Breast epithelium (tissue), 4 donors: ENCODE measurements at regions not wholly inside any gene's neighbourhood (a gene's known extent, or its start where the extent isn't known, plus 50 kb on each side); places are given as distances from the start of the nearest gene placed in this dataset.
"Not testable (repeated sequence)": the region's sequence is repeated elsewhere in the genome, so short reads cannot be mapped to it uniquely, and the experiment has no call there.

Experiments used
- DNase-seq, 2 donors: peaks; one replicate each; pipeline ENCODE4 v3.0.0-alpha.2; 2019; ENCODE audit warnings: low spot score in 2 of 2
- H3K27ac ChIP-seq, 2 donors: fragments of 200-600 bp; sonication (generic) in 1 of 2; one replicate each; pipeline ENCODE4 v1.5.1; 2016 to 2019; ENCODE audit warnings: mild to moderate bottlenecking in 1 of 2
- H3K27me3 ChIP-seq, 2 donors: fragments of 200-600 bp; sonication (generic) in 1 of 2; one replicate each; pipeline versions ENCODE4 v1.5.1 to v1.6.0; 2017 to 2019; ENCODE audit warnings: control low read depth in 1 of 2, mild to moderate bottlenecking in 1 of 2
- H3K36me3 ChIP-seq: fragments of 200-600 bp; one replicate; pipeline ENCODE4 v1.5.1; 2019
- H3K4me1 ChIP-seq, 2 donors: fragments of 200-600 bp; sonication (generic); one replicate each; pipeline ENCODE4 v1.5.1; 2016 to 2019; ENCODE audit warnings: control low read depth in 1 of 2
- H3K4me3 ChIP-seq, 3 donors: fragments of 200-600 bp; sonication (generic); 1 replicate in 2 of 3; 2 replicates in 1 of 3; pipeline ENCODE4 v1.5.1; 2016 to 2019; ENCODE audit warnings: mild to moderate bottlenecking in 3 of 3, moderate library complexity in 2 of 3
- H3K9me3 ChIP-seq, 2 donors: fragments of 200-600 bp; sonication (generic) in 1 of 2; one replicate each; pipeline ENCODE4 v1.5.1; 2016 to 2019; ENCODE audit warnings: control low read depth in 1 of 2
- POLR2A ChIP-seq: fragments of 450-650 bp; IDR thresholded peaks from one replicate; pipeline ENCODE4 v1.6.1; 2016; ENCODE audit warnings: antibody characterized with exemption, mild to moderate bottlenecking, moderate library complexity
- POLR2AphosphoS5 ChIP-seq, 3 donors: sonication (generic); formaldehyde crosslinking; IDR thresholded peaks; one replicate each; pipeline ENCODE4 v1.6.1; 2017; ENCODE audit warnings: antibody characterized with exemption in 3 of 3
- intact Hi-C: fragments of 100-400 bp; cut with DNase I; formaldehyde crosslinking; loops from one replicate; pipeline ENCODE4 v1.15.1; 2023; ENCODE audit warnings: low total_unique reads
- TF ChIP-seq, protein P1 (sequence below), 3 donors: fragments of 450-650 bp; IDR thresholded peaks; one replicate each; pipeline ENCODE4 v1.5.1; 2016 to 2017; ENCODE audit warnings: antibody characterized with exemption in 3 of 3, mild to moderate bottlenecking in 3 of 3, moderate library complexity in 3 of 3

DNA sequence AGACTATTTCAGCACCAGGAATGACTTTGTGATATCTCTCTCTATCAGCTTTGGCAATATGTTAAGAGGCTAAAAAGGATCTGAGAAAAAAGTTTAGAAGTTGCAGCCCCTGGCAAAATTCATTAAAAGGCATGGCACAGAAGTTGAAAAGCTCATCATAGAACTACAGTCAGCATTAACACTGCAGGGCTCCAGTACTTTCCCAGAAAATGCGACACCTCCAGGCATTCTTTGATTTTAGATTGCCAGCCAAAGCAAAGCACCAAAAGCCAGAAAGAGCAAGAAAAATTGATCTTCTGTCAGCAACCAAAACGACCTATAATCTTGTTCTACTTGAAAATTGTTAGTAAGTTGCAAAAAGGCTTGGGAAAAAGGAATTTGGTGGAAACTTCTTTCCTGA, 713.5 kb downstream of the FSCB start:
- Histone ChIP-seq H3K27me3 (no peaks in the 10 kb centered on the region), H3K4me1 (no peaks in the 10 kb centered on the region), H3K9me3 (no peaks in the 10 kb centered on the region), H3K4me3 (no peak overlapping the region), H3K27ac (no peak overlapping the region), H3K36me3 (no peaks in the 10 kb centered on the region)
- intact Hi-C loops, result no loop called here
- TF ChIP-seq POLR2AphosphoS5 (IDR thresholded peaks at IDR 0.05) (no peak), POLR2A (no peak)
- TF ChIP-seq, protein P1, sequence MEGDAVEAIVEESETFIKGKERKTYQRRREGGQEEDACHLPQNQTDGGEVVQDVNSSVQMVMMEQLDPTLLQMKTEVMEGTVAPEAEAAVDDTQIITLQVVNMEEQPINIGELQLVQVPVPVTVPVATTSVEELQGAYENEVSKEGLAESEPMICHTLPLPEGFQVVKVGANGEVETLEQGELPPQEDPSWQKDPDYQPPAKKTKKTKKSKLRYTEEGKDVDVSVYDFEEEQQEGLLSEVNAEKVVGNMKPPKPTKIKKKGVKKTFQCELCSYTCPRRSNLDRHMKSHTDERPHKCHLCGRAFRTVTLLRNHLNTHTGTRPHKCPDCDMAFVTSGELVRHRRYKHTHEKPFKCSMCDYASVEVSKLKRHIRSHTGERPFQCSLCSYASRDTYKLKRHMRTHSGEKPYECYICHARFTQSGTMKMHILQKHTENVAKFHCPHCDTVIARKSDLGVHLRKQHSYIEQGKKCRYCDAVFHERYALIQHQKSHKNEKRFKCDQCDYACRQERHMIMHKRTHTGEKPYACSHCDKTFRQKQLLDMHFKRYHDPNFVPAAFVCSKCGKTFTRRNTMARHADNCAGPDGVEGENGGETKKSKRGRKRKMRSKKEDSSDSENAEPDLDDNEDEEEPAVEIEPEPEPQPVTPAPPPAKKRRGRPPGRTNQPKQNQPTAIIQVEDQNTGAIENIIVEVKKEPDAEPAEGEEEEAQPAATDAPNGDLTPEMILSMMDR (IDR thresholded peaks at IDR 0.05), result no peak
- DNase-seq, result no peak

- TF ChIP-seq, protein P1 (IDR thresholded peaks at IDR 0.05), result no peak
- TF ChIP-seq POLR2AphosphoS5 (IDR thresholded peaks at IDR 0.05), result no peak
- TF ChIP-seq POLR2A, result no peak
- Histone ChIP-seq H3K27me3 (no peaks in the 10 kb centered on the region), H3K4me3 (no peak overlapping the region), H3K9me3 (no peaks in the 10 kb centered on the region), H3K4me1 (no peaks in the 10 kb centered on the region), H3K36me3 (no peaks in the 10 kb centered on the region), H3K27ac (no peak overlapping the region)
- intact Hi-C loops, result no loop called here
- DNase-seq, result no peak
Measured at GRCh38 chr14:43792980-43793379, 714.1 kb downstream of the FSCB start.

GRCh38 chr14:43790681-43791080, 716.4 kb downstream of the FSCB start:
- no peaks in the 10 kb centered on the region for H3K4me1 ChIP-seq
- no peak for DNase-seq
- no peak overlapping the region for H3K4me3 ChIP-seq
- TF ChIP-seq POLR2AphosphoS5 (IDR thresholded peaks at IDR 0.05), result no peak
- no peak for TF ChIP-seq POLR2A
- TF ChIP-seq, protein P1 (IDR thresholded peaks at IDR 0.05), result no peak
- intact Hi-C loops, result no loop called here
- no peak overlapping the region for H3K27ac ChIP-seq
- no peaks in the 10 kb centered on the region for H3K27me3 ChIP-seq
- H3K36me3 ChIP-seq, result no peaks in the 10 kb centered on the region
- H3K9me3 ChIP-seq, result no peaks in the 10 kb centered on the region

DNA sequence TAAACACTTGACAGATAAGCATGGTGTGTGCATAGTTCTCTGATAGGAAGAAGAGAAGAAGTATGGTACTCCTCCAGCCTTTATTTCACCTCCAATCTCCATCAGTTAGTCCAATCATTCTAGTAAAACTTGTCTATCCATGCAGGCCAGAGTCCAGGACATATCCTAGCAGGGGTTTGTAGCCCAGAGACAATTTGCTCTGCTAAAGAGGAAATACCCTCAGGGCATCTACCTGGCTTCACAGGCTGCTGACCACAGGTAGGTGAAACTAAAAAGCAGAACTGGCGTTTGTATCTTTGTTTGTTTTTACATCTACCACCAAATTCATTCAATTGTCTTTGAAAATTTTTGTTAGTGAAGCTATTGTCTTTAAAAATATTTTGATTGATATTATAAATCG, 717.6 kb downstream of the FSCB start:
- no peak for DNase-seq
- H3K4me1 ChIP-seq, result no peaks in the 10 kb centered on the region
- H3K36me3 ChIP-seq, result no peaks in the 10 kb centered on the region
- no peaks in the 10 kb centered on the region for H3K27me3 ChIP-seq
- intact Hi-C loops, result no loop called here
- no peak overlapping the region for H3K4me3 ChIP-seq
- TF ChIP-seq POLR2AphosphoS5 (IDR thresholded peaks at IDR 0.05) (no peak), POLR2A (no peak)
- TF ChIP-seq, protein P1 (IDR thresholded peaks at IDR 0.05), result no peak
- H3K27ac ChIP-seq, result no peak overlapping the region
- H3K9me3 ChIP-seq, result no peaks in the 10 kb centered on the region

DNA sequence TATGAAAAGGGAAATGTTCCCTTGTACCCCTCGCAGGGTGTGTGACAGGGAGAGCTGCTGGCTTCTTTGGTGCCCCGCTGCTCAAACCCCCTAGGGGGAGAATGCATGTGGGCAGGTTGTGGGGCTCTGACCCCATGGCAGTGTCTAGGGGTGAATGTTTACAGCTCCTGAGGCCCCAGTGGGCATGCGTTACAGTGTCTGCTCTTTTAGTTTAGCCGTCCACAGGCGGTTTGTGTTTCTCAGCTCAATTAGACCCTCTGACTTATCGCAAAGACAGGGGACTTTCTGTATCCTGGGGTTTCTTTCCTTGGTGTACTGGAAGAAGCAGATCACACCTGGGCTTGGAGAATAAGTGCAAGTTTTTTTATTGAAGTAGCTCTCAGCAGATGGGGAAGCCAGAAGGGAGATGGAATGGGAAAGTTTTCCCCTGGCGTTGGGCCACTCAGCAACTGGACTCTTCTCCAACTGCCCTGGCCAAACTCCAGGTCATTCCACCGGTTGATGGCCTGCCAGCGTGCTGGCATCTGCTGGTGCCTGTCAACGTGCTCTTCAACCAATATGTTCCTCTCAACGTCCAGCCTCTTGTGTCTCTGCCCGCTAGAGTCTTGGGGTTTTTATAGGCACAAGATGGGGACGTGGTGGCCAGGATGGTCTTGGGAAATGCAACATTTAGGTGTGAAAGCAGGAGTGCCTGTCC, 720.9 kb downstream of the FSCB start:
- no peak overlapping the region for H3K27ac ChIP-seq
- H3K36me3 ChIP-seq, result no peaks in the 10 kb centered on the region
- no peaks in the 10 kb centered on the region for H3K9me3 ChIP-seq
- no peak for DNase-seq
- intact Hi-C loops, result no loop called here
- no peaks in the 10 kb centered on the region for H3K27me3 ChIP-seq
- TF ChIP-seq POLR2A, result no peak
- no peak for TF ChIP-seq POLR2AphosphoS5 (IDR thresholded peaks at IDR 0.05)
- TF ChIP-seq, protein P1 (IDR thresholded peaks at IDR 0.05), result no peak
- no peak overlapping the region for H3K4me3 ChIP-seq
- no peaks in the 10 kb centered on the region for H3K4me1 ChIP-seq

DNA sequence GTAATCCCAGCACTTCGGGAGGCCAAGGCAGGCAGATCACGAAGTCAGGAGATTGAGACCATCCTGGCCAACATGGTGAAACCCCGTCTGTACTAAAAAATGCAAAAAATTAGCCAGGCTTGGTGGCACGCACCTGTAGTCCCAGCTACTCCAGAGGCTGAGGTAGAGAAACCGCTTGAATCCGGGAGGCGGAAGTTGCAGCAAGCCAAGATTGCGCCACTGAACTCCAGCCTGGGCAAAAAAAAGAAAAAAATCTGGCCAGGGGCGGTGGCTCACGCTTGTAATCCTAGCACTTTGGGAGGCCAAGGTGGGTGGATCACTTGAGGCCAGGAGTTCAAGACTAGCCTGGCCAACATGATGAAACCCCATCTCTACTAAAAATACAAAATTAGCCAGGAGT, 722.7 kb downstream of the FSCB start:
- H3K36me3 ChIP-seq, H3K4me3 ChIP-seq, H3K4me1 ChIP-seq, H3K27me3 ChIP-seq, intact Hi-C loops, H3K9me3 ChIP-seq, H3K27ac ChIP-seq, DNase-seq: not testable (repeated sequence)
